SK-N-SH (cell line): ENCODE measurements at regions not wholly inside any gene's neighbourhood (a gene's known extent, or its start where the extent isn't known, plus 50 kb on each side); places are given as distances from the start of the nearest gene placed in this dataset.

Experiments used
- CTCF ChIA-PET: fragments of 300-600, 350-600 bp; formaldehyde crosslinking; extraction: SDS; loops from one replicate; lab custom pipeline; 2021; lab: Yijun Ruan, JAX
- POLR2A ChIA-PET: fragments of 350-600 bp; sonication (Branson Sonifier 250); formaldehyde crosslinking; extraction: SDS; loops from one replicate; lab custom pipeline; 2020; ENCODE audit warnings: antibody characterized with exemption, inconsistent platforms; lab: Yijun Ruan, JAX
- DNase-seq: peaks from one replicate; pipeline ENCODE4 v3.0.0; 2012
- H2AFZ ChIP-seq: fragments of 200-600 bp; sonication (generic); 2 replicates; pipeline ENCODE4 v1.8.1; 2016; ENCODE audit warnings: antibody characterized with exemption, mild to moderate bottlenecking, low read depth
- H3F3A ChIP-seq: fragments of 200-600 bp; sonication (generic); replicated peaks from 2 replicates; pipeline ENCODE3; 2016; ENCODE audit warnings: antibody characterized with exemption, mild to moderate bottlenecking; ENCODE audit not compliant: insufficient read depth
- H3K27ac ChIP-seq, 2 experiments: fragments of 200-500 bp in 1 of 2; fragments of 200-600 bp in 1 of 2; sonication (Bioruptor generic) in 1 of 2; sonication (generic), shearing (Covaris generic) in 1 of 2; 2 replicates each; pipeline versions ENCODE4 v1.5.1 to v1.6.1; 2014 to 2016; ENCODE audit warnings: low read depth in 2 of 2, inconsistent platforms in 1 of 2, low read length in 1 of 2, mild to moderate bottlenecking in 1 of 2, mixed read lengths in 1 of 2
- H3K27me3 ChIP-seq: fragments of 200-600 bp; sonication (generic), shearing (Covaris generic); 2 replicates; pipeline ENCODE4 v1.6.1; 2016; ENCODE audit warnings: mixed run types; ENCODE audit not compliant: insufficient read depth
- H3K36me3 ChIP-seq, 2 experiments: fragments of 200-500 bp in 1 of 2; fragments of 200-600 bp in 1 of 2; sonication (Bioruptor generic) in 1 of 2; sonication (generic) in 1 of 2; replicated peaks in 1 of 2; 2 replicates each; pipeline versions ENCODE3 to v1.5.1; 2014 to 2016; ENCODE audit warnings: low read length in 1 of 2, mild to moderate bottlenecking in 1 of 2; ENCODE audit not compliant: insufficient read depth in 2 of 2, control insufficient read depth in 1 of 2
- H3K4me1 ChIP-seq, 2 experiments: fragments of 200-500 bp in 1 of 2; fragments of 200-600 bp in 1 of 2; sonication (Bioruptor generic) in 1 of 2; sonication (generic), shearing (Covaris generic) in 1 of 2; 2 replicates each; pipeline versions ENCODE4 v1.5.1 to v1.6.1; 2014 to 2016; ENCODE audit warnings: low read depth in 1 of 2, low read length in 1 of 2, mixed run types in 1 of 2; ENCODE audit not compliant: insufficient read depth in 2 of 2, control insufficient read depth in 1 of 2
- H3K4me2 ChIP-seq: fragments of 200-600 bp; sonication (generic), shearing (Covaris generic); 2 replicates; pipeline ENCODE4 v1.6.1; 2017; ENCODE audit warnings: mixed run types
- H3K4me3 ChIP-seq, 2 experiments: fragments of 200-500 bp in 1 of 2; fragments of 200-600 bp in 1 of 2; sonication (Bioruptor generic) in 1 of 2; sonication (generic), shearing (Covaris generic) in 1 of 2; 2 replicates each; pipeline versions ENCODE4 v1.5.1 to v1.8.1; 2014 to 2016; ENCODE audit warnings: low read depth in 2 of 2, inconsistent platforms in 1 of 2, low read length in 1 of 2, mild to moderate bottlenecking in 1 of 2, mixed read lengths in 1 of 2, moderate library complexity in 1 of 2
- H3K79me2 ChIP-seq: fragments of 200-600 bp; sonication (generic); 2 replicates; pipeline ENCODE4 v1.8.1; 2017; ENCODE audit warnings: mild to moderate bottlenecking; ENCODE audit not compliant: insufficient read depth
- H3K9ac ChIP-seq: fragments of 200-600 bp; sonication (generic); 2 replicates; pipeline ENCODE4 v1.6.1; 2017; ENCODE audit warnings: mixed run types
- H3K9me2 ChIP-seq: fragments of 200-600 bp; sonication (generic); 2 replicates; pipeline ENCODE4 v1.6.1; 2017; ENCODE audit warnings: mixed run types
- H3K9me3 ChIP-seq: fragments of 200-600 bp; sonication (generic); 2 replicates; pipeline ENCODE4 v1.6.1; 2017; ENCODE audit warnings: mixed run types, mild to moderate bottlenecking, moderate library complexity
- H4K20me1 ChIP-seq: fragments of 200-600 bp; sonication (generic); 2 replicates; pipeline ENCODE4 v1.6.1; 2017; ENCODE audit warnings: mild to moderate bottlenecking, mixed run types; ENCODE audit not compliant: insufficient read depth
- EP300 ChIP-seq, 2 experiments: IDR thresholded peaks; 2 replicates each; pipeline versions ENCODE4 v1.4.0 to v1.6.1; 2012; ENCODE audit warnings: borderline replicate concordance in 1 of 2, low read depth in 1 of 2, low read length in 1 of 2
- EZH2phosphoT487 ChIP-seq: fragments of 200-600 bp; sonication (generic); IDR thresholded peaks from 2 replicates; pipeline ENCODE4 v1.6.1; 2017; ENCODE audit warnings: low read depth, mixed run types, mild to moderate bottlenecking, antibody characterized with exemption, moderate library complexity, borderline replicate concordance
- FOXJ3 ChIP-seq: sonication (generic); formaldehyde crosslinking; IDR thresholded peaks from 2 replicates; pipeline ENCODE4 v1.5.1; 2020; ENCODE audit warnings: mild to moderate bottlenecking, missing genetic modification reagents
- FOXM1 ChIP-seq: IDR thresholded peaks from 2 replicates; pipeline ENCODE4 v1.4.0; 2012; ENCODE audit warnings: low read depth, mild to moderate bottlenecking
- GABPA ChIP-seq: IDR thresholded peaks from 2 replicates; pipeline ENCODE4 v1.4.0; 2012; ENCODE audit warnings: low read depth, mild to moderate bottlenecking
- GATA2 ChIP-seq: sonication (generic); formaldehyde crosslinking; IDR thresholded peaks from 2 replicates; pipeline ENCODE4 v1.5.0; 2020; ENCODE audit warnings: mild to moderate bottlenecking, missing genetic modification reagents
- JUND ChIP-seq: IDR thresholded peaks from 2 replicates; pipeline ENCODE4 v1.4.0; 2012
- MEF2A ChIP-seq: IDR thresholded peaks from 2 replicates; pipeline ENCODE4 v1.4.0; 2012; ENCODE audit warnings: low read depth, borderline replicate concordance
- NRF1 ChIP-seq: IDR thresholded peaks from 2 replicates; pipeline ENCODE4 v1.6.1; 2012; ENCODE audit warnings: low read depth, mild to moderate bottlenecking, low read length
- RCOR1 ChIP-seq: fragments of 150-350 bp; IDR thresholded peaks from 2 replicates; pipeline ENCODE4 v1.6.1; 2017; ENCODE audit warnings: antibody characterized with exemption, low read length
- RFX5 ChIP-seq: IDR thresholded peaks from 2 replicates; pipeline ENCODE4 v1.6.1; 2012; ENCODE audit warnings: mild to moderate bottlenecking, improper control_type of control experiment, low read length
- SIN3A ChIP-seq: IDR thresholded peaks from 2 replicates; pipeline ENCODE4 v1.6.1; 2012; ENCODE audit warnings: low read depth, mild to moderate bottlenecking, low read length, moderate library complexity, borderline replicate concordance
- SMC3 ChIP-seq: IDR thresholded peaks from 2 replicates; pipeline ENCODE4 v1.6.1; 2012; ENCODE audit warnings: low read depth, low read length, improper control_type of control experiment
- TAF1 ChIP-seq: IDR thresholded peaks from 2 replicates; pipeline ENCODE4 v1.6.1; 2012; ENCODE audit warnings: low read depth, mild to moderate bottlenecking, low read length, moderate library complexity, borderline replicate concordance
- TCF12 ChIP-seq: IDR thresholded peaks from 2 replicates; pipeline ENCODE4 v1.4.0; 2012
- TEAD4 ChIP-seq: IDR thresholded peaks from 2 replicates; pipeline ENCODE4 v1.4.0; 2012; ENCODE audit warnings: mild to moderate bottlenecking, borderline replicate concordance; ENCODE audit not compliant: insufficient read depth
- WGBS: methylation state at CpG from one replicate; pipeline ENCODE4 v1.1.6; 2017; ENCODE audit warnings: low lambda C conversion rate; 5-methylcytosine and 5-hydroxymethylcytosine counted together
- TF ChIP-seq, protein P1 (sequence below): IDR thresholded peaks from 2 replicates; pipeline ENCODE4 v1.4.0; 2012; ENCODE audit warnings: low read depth, borderline replicate concordance
- TF ChIP-seq, protein P2 (sequence below): IDR thresholded peaks from 2 replicates; pipeline ENCODE4 v1.6.1; 2012; ENCODE audit warnings: mild to moderate bottlenecking, low read depth, low read length, moderate library complexity
- TF ChIP-seq, protein P3 (sequence below): IDR thresholded peaks from 2 replicates; pipeline ENCODE4; 2012

DNA sequence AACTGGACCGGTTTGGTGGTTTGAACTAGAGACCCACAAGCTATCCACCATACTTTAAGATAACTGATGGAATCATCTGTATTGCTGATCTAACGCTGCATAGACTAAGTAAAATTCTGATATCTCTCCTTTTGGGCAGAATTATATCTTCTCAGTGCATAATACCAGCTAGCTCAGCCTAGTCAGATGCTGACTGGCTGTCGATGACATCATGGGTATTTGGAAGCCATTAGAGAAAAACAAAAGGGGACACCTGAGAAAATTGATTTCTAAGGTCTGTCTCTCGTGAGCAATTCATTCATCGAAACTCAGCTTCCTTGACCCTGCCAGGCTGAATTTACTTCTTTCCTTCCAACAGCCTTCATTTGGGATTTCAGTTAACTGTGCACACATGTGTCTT is 263.0 kb upstream of the CCL2 start (continued):
- TF ChIP-seq, protein P1, sequence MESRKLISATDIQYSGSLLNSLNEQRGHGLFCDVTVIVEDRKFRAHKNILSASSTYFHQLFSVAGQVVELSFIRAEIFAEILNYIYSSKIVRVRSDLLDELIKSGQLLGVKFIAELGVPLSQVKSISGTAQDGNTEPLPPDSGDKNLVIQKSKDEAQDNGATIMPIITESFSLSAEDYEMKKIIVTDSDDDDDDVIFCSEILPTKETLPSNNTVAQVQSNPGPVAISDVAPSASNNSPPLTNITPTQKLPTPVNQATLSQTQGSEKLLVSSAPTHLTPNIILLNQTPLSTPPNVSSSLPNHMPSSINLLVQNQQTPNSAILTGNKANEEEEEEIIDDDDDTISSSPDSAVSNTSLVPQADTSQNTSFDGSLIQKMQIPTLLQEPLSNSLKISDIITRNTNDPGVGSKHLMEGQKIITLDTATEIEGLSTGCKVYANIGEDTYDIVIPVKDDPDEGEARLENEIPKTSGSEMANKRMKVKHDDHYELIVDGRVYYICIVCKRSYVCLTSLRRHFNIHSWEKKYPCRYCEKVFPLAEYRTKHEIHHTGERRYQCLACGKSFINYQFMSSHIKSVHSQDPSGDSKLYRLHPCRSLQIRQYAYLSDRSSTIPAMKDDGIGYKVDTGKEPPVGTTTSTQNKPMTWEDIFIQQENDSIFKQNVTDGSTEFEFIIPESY = no peak
- TF ChIP-seq TEAD4 (no peak), EP300 (IDR thresholded peaks at IDR 0.05; ENCODE audit: borderline replicate concordance in 1 of 2, low read depth in 1 of 2, low read length in 1 of 2) (no peak), NRF1 (no peak)

DNA sequence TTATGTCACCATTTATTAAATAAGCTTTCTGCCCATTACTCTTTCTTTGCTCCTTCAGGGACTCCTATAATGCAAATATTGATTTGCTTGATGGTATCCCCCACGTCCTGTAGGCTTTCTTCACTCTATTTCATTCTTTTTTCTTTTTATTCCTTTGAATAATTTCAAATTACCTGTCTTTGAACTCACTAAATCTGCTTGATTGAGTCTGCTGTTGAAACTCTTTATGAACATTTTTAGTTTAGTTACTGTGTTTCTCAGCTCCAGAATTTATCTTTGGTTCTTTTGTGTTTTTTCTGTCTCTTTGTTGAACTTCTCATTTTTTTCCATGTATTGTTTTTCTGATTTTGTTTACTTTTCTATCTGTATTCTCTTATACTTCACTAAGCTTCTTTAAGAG is 254.4 kb upstream of the CCL2 start:
- no peak for DNase-seq
- CTCF ChIA-PET = interaction anchor here (0.8 kb wide), 1 partner anchor 276 kb away, joined by 3 read pairs; no protein-coding TSS in a partner anchor
- H3K4me1 ChIP-seq = no peaks in the 10 kb centered on the region
- no peak overlapping the region for H3K4me2 ChIP-seq
- POLR2A ChIA-PET = no interaction called here
- H3K9ac ChIP-seq = no peak overlapping the region
- no peaks in the 10 kb centered on the region for H4K20me1 ChIP-seq
- WGBS = 0% methylated on average over 1 of the region's 1 CpG
- no peaks in the 10 kb centered on the region for H3F3A ChIP-seq
- no peak overlapping the region for H2AFZ ChIP-seq
- H3K27me3 ChIP-seq = no peaks in the 10 kb centered on the region
- TF ChIP-seq, protein P2, sequence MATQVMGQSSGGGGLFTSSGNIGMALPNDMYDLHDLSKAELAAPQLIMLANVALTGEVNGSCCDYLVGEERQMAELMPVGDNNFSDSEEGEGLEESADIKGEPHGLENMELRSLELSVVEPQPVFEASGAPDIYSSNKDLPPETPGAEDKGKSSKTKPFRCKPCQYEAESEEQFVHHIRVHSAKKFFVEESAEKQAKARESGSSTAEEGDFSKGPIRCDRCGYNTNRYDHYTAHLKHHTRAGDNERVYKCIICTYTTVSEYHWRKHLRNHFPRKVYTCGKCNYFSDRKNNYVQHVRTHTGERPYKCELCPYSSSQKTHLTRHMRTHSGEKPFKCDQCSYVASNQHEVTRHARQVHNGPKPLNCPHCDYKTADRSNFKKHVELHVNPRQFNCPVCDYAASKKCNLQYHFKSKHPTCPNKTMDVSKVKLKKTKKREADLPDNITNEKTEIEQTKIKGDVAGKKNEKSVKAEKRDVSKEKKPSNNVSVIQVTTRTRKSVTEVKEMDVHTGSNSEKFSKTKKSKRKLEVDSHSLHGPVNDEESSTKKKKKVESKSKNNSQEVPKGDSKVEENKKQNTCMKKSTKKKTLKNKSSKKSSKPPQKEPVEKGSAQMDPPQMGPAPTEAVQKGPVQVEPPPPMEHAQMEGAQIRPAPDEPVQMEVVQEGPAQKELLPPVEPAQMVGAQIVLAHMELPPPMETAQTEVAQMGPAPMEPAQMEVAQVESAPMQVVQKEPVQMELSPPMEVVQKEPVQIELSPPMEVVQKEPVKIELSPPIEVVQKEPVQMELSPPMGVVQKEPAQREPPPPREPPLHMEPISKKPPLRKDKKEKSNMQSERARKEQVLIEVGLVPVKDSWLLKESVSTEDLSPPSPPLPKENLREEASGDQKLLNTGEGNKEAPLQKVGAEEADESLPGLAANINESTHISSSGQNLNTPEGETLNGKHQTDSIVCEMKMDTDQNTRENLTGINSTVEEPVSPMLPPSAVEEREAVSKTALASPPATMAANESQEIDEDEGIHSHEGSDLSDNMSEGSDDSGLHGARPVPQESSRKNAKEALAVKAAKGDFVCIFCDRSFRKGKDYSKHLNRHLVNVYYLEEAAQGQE = no peak
- TF ChIP-seq NRF1 = no peak
- no peak for TF ChIP-seq TCF12
- TF ChIP-seq, protein P1 = no peak
- TF ChIP-seq, protein P3, sequence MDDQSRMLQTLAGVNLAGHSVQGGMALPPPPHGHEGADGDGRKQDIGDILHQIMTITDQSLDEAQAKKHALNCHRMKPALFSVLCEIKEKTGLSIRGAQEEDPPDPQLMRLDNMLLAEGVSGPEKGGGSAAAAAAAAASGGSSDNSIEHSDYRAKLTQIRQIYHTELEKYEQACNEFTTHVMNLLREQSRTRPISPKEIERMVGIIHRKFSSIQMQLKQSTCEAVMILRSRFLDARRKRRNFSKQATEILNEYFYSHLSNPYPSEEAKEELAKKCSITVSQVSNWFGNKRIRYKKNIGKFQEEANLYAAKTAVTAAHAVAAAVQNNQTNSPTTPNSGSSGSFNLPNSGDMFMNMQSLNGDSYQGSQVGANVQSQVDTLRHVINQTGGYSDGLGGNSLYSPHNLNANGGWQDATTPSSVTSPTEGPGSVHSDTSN = no peak
- TF ChIP-seq JUND = no peak
- no peak for TF ChIP-seq FOXM1
- no peak for TF ChIP-seq SIN3A
- no peak for TF ChIP-seq RFX5
- TF ChIP-seq MEF2A = no peak
- TF ChIP-seq FOXJ3 (CRISPR knock-in tag) = no peak
- no peak for TF ChIP-seq TAF1
- TF ChIP-seq EZH2phosphoT487 = no peak
- no peak for TF ChIP-seq GABPA
- no peak for TF ChIP-seq RCOR1
- TF ChIP-seq SMC3 = no peak
- no peak for TF ChIP-seq GATA2 (CRISPR knock-in tag)
- TF ChIP-seq, all 33 proteins: peak for 0
- 0 out of 2 replicates have a peak, but pooled peaks cover 3% of the 10 kb centered on the region for H3K9me2 ChIP-seq
- H3K79me2 ChIP-seq = no peaks in the 10 kb centered on the region
- no peak overlapping the region for H3K27ac ChIP-seq
- no peak overlapping the region for H3K4me3 ChIP-seq
- H3K9me3 ChIP-seq = peaks cover 6% of the 10 kb centered on the region; the same call in 1 of the 2 replicates
- H3K36me3 ChIP-seq = no peaks in the 10 kb centered on the region
